HT1080 (cell line): ENCODE measurements at regions not wholly inside any gene's neighbourhood (a gene's known extent, or its start where the extent isn't known, plus 50 kb on each side); places are given as distances from the start of the nearest gene placed in this dataset.
"Not testable (repeated sequence)": the region's sequence is repeated elsewhere in the genome, so short reads cannot be mapped to it uniquely, and the experiment has no call there.

Source experiments
- DNase-seq: peaks from one replicate; pipeline ENCODE4 v3.0.0-alpha.2; 2015; ENCODE audit warnings: low read depth

GRCh38 chr1:81228926-81229325 is 571.8 kb upstream of the ADGRL2 start:
- no peak for DNase-seq

GRCh38 chr1:81226603-81226928 is 574.2 kb upstream of the ADGRL2 start:
- DNase-seq: no peak

- DNase-seq: no peak
Observed at GRCh38 chr1:81225789-81226602, 574.7 kb upstream of the ADGRL2 start.

GRCh38 chr1:81224222-81224621 is 576.5 kb upstream of the ADGRL2 start:
- DNase-seq: no peak

GRCh38 chr1:81221564-81221963 is 579.2 kb upstream of the ADGRL2 start:
- no peak for DNase-seq

- no peak for DNase-seq
Observed at GRCh38 chr1:81220614-81221071, 580.1 kb upstream of the ADGRL2 start.

GRCh38 chr1:81217058-81217457 is 583.7 kb upstream of the ADGRL2 start:
- DNase-seq: no peak

- no peak for DNase-seq
Observed at GRCh38 chr1:81213279-81213678, 587.5 kb upstream of the ADGRL2 start.

- no peak for DNase-seq
Observed at GRCh38 chr1:81209461-81209860, 591.3 kb upstream of the ADGRL2 start.

- peak; percentile 61 for DNase-seq
Observed at GRCh38 chr1:81208441-81208840, 592.3 kb upstream of the ADGRL2 start.

GRCh38 chr1:81205956-81206355 is 594.8 kb upstream of the ADGRL2 start:
- no peak for DNase-seq

GRCh38 chr1:81201779-81202178 is 599.0 kb upstream of the ADGRL2 start:
- no peak for DNase-seq

GRCh38 chr1:81197591-81197990 is 603.1 kb upstream of the ADGRL2 start:
- no peak for DNase-seq

GRCh38 chr1:81192647-81193642 is 607.8 kb upstream of the ADGRL2 start:
- no peak for DNase-seq

GRCh38 chr1:81190003-81190402 is 610.7 kb upstream of the ADGRL2 start:
- DNase-seq: no peak

- no peak for DNase-seq
Observed at GRCh38 chr1:81187635-81188034, 613.1 kb upstream of the ADGRL2 start.

GRCh38 chr1:81186261-81186660 is 614.5 kb upstream of the ADGRL2 start:
- DNase-seq: no peak

GRCh38 chr1:81183553-81183952 is 617.2 kb upstream of the ADGRL2 start:
- no peak for DNase-seq

GRCh38 chr1:81183051-81183450 is 617.7 kb upstream of the ADGRL2 start:
- DNase-seq: no peak

- peak; percentile 81 for DNase-seq
Observed at GRCh38 chr1:81179242-81179641, 621.5 kb upstream of the ADGRL2 start.

GRCh38 chr1:81178431-81179093 is 622.2 kb upstream of the ADGRL2 start:
- DNase-seq: not testable (repeated sequence)
